ENCODE measurements at regions not wholly inside any gene's neighbourhood (a gene's known extent, or its start where the extent isn't known, plus 50 kb on each side); places are given as distances from the start of the nearest gene placed in this dataset.

DNA sequence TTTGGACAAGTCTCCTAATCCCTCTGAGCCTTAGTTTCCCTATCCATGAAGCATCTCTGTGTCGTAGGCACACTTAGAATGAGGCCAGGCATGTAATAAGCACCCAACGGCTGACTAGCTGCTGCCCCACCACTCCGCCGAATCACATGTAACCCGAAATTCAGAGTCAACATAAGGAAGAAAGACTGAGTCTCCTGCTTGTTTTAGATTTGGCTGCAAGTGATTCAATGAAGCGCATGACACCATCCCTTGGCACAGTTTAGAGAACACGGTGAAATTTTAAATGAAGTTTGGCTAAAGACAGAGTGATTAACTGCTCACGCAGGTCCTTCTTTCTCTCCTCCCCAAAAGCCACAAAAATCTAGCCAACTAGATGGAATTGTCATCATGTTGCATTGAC is 279.2 kb downstream of the TLE3 start:
- H3K9me2 ChIP-seq (replicated peaks; ENCODE audit: low read depth, low read length), result no peaks in the 10 kb centered on the region
- H3K79me2 ChIP-seq (ENCODE audit: insufficient read depth, low read length), result no peaks in the 10 kb centered on the region
- H3F3A ChIP-seq (ENCODE audit: low read depth), result no peaks in the 10 kb centered on the region
- no peak overlapping the region for H3K9ac ChIP-seq (ENCODE audit: low read depth, low read length, poor library complexity, severe bottlenecking)
- no peaks in the 10 kb centered on the region for H3K4me1 ChIP-seq (ENCODE audit: insufficient read depth, low read length, poor library complexity, severe bottlenecking)
- TF ChIP-seq EZH2phosphoT487 (IDR thresholded peaks at IDR 0.05; ENCODE audit: borderline replicate concordance), result no peak
- H3K27me3 ChIP-seq (ENCODE audit: insufficient read depth, low read length, poor library complexity, severe bottlenecking), result no peaks in the 10 kb centered on the region
- H3K4me2 ChIP-seq (ENCODE audit: low read depth, low read length, poor library complexity, severe bottlenecking), result no peak overlapping the region
- H3K4me3 ChIP-seq (ENCODE audit: low read length, poor library complexity, severe bottlenecking), result no peak overlapping the region
- no peaks in the 10 kb centered on the region for H4K20me1 ChIP-seq (ENCODE audit: insufficient read depth, low read length, poor library complexity, severe bottlenecking)
- H2AFZ ChIP-seq (ENCODE audit: low read length), result no peak overlapping the region
- H3K9me3 ChIP-seq (ENCODE audit: insufficient read depth, low read depth, low read length), result no peaks in the 10 kb centered on the region
- no peaks in the 10 kb centered on the region for H3K36me3 ChIP-seq (ENCODE audit: insufficient read depth, low read length)

DNA sequence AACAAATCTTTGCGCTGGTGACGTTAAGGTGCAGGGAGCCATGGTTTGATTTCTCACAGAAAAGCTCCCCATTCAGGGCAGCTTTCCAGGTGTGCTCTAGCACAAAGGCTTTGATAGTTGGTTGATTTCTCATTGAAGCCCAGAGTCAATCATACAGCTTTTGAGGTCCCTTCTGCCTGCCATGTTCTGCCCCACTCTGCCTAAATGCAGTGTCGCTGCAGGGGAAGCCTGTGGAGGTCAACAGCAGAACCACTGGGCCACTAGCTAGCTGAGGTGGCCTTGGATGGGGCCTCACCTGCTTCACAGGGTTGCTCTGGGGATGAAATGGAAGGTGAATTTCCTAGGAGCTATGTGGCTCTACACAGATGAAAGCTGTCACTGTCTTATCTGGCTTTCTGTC is 278.3 kb downstream of the TLE3 start:
- H3K9ac ChIP-seq (ENCODE audit: low read depth, low read length, poor library complexity, severe bottlenecking), result no peak overlapping the region
- no peaks in the 10 kb centered on the region for H3K9me3 ChIP-seq (ENCODE audit: insufficient read depth, low read depth, low read length)
- H2AFZ ChIP-seq (ENCODE audit: low read length), result no peak overlapping the region
- no peaks in the 10 kb centered on the region for H4K20me1 ChIP-seq (ENCODE audit: insufficient read depth, low read length, poor library complexity, severe bottlenecking)
- H3F3A ChIP-seq (ENCODE audit: low read depth), result no peaks in the 10 kb centered on the region
- H3K4me1 ChIP-seq (ENCODE audit: insufficient read depth, low read length, poor library complexity, severe bottlenecking), result no peaks in the 10 kb centered on the region
- no peak overlapping the region for H3K4me3 ChIP-seq (ENCODE audit: low read length, poor library complexity, severe bottlenecking)
- H3K36me3 ChIP-seq (ENCODE audit: insufficient read depth, low read length), result no peaks in the 10 kb centered on the region
- no peaks in the 10 kb centered on the region for H3K27me3 ChIP-seq (ENCODE audit: insufficient read depth, low read length, poor library complexity, severe bottlenecking)
- H3K4me2 ChIP-seq (ENCODE audit: low read depth, low read length, poor library complexity, severe bottlenecking), result no peak overlapping the region
- TF ChIP-seq, protein P1, sequence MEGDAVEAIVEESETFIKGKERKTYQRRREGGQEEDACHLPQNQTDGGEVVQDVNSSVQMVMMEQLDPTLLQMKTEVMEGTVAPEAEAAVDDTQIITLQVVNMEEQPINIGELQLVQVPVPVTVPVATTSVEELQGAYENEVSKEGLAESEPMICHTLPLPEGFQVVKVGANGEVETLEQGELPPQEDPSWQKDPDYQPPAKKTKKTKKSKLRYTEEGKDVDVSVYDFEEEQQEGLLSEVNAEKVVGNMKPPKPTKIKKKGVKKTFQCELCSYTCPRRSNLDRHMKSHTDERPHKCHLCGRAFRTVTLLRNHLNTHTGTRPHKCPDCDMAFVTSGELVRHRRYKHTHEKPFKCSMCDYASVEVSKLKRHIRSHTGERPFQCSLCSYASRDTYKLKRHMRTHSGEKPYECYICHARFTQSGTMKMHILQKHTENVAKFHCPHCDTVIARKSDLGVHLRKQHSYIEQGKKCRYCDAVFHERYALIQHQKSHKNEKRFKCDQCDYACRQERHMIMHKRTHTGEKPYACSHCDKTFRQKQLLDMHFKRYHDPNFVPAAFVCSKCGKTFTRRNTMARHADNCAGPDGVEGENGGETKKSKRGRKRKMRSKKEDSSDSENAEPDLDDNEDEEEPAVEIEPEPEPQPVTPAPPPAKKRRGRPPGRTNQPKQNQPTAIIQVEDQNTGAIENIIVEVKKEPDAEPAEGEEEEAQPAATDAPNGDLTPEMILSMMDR (conservative IDR thresholded peaks at IDR 0.05; ENCODE audit: low read length), result no peak
- TF ChIP-seq EZH2phosphoT487 (IDR thresholded peaks at IDR 0.05; ENCODE audit: borderline replicate concordance), result no peak
- H3K9me2 ChIP-seq (replicated peaks; ENCODE audit: low read depth, low read length), result no peaks in the 10 kb centered on the region
- no peaks in the 10 kb centered on the region for H3K79me2 ChIP-seq (ENCODE audit: insufficient read depth, low read length)

DNA sequence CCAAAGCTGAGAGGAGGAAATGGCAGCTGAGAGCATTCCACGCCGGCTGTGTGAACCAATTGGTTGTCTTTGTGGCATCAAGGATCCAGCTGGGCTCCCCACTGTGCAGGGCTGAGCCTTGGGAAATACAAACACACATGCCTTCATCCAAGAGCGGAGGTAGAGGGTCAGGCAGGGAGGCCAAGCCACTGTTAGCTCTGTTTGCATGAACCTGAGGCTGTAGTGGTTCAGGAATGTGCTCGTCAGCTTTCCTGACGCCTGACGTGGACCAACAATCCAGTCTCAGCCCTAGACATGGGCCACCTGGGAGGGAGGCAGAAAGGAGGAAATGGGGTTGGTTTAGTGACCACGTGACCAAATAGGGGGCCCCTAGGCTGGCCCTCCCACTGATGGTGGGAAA is 276.9 kb downstream of the TLE3 start:
- H3K4me1 ChIP-seq (ENCODE audit: insufficient read depth, low read length, poor library complexity, severe bottlenecking), result no peaks in the 10 kb centered on the region
- no peak for TF ChIP-seq EZH2phosphoT487 (IDR thresholded peaks at IDR 0.05; ENCODE audit: borderline replicate concordance)
- TF ChIP-seq, protein P1 (conservative IDR thresholded peaks at IDR 0.05; ENCODE audit: low read length), result no peak
- H3F3A ChIP-seq (ENCODE audit: low read depth), result no peaks in the 10 kb centered on the region
- no peaks in the 10 kb centered on the region for H3K79me2 ChIP-seq (ENCODE audit: insufficient read depth, low read length)
- H3K9me2 ChIP-seq (replicated peaks; ENCODE audit: low read depth, low read length), result no peaks in the 10 kb centered on the region
- no peak overlapping the region for H3K9ac ChIP-seq (ENCODE audit: low read depth, low read length, poor library complexity, severe bottlenecking)
- no peaks in the 10 kb centered on the region for H3K27me3 ChIP-seq (ENCODE audit: insufficient read depth, low read length, poor library complexity, severe bottlenecking)
- H3K9me3 ChIP-seq (ENCODE audit: insufficient read depth, low read depth, low read length), result no peaks in the 10 kb centered on the region
- no peak overlapping the region for H3K4me3 ChIP-seq (ENCODE audit: low read length, poor library complexity, severe bottlenecking)
- no peaks in the 10 kb centered on the region for H3K36me3 ChIP-seq (ENCODE audit: insufficient read depth, low read length)
- H3K4me2 ChIP-seq (ENCODE audit: low read depth, low read length, poor library complexity, severe bottlenecking), result no peak overlapping the region
- no peak overlapping the region for H2AFZ ChIP-seq (ENCODE audit: low read length)
- no peaks in the 10 kb centered on the region for H4K20me1 ChIP-seq (ENCODE audit: insufficient read depth, low read length, poor library complexity, severe bottlenecking)

DNA sequence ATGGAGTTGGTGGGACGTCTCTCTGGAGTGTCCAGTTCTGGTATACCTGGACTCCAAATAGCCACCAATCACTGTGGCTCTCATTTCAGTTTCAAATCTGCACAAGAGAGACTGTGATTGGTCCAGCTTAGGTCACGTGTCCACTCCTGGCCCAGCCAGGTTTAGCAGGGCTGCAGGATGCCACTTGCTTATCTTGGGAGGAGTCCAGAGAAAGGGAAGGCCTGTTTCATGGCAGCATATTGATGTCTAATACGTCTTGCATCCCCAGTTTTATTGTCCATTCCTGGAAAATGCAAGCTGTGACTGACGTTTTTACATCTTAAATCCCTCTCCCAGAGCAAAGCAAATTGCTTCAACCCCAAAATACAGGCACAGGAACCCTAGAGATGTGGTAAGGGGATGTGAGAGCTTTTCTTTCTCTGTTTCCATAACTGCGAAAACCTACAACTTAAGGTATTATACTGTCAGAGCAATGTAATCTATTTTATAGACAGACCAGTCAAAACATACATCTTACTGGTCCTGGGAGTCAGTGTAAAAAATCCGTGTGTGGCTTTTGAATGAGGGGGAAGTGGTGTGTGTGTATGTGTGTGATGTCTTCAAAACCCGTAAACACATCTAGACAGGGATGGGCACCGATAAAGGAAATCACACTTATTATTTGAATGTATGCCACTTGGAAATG is 274.4 kb downstream of the TLE3 start:
- Histone ChIP-seq H3K36me3 (ENCODE audit: insufficient read depth, low read length) (no peaks in the 10 kb centered on the region), H3K4me3 (ENCODE audit: low read length, poor library complexity, severe bottlenecking) (no peak overlapping the region), H3K4me1 (ENCODE audit: insufficient read depth, low read length, poor library complexity, severe bottlenecking) (no peaks in the 10 kb centered on the region), H3K9me2 (replicated peaks; ENCODE audit: low read depth, low read length) (no peaks in the 10 kb centered on the region), H3K9ac (ENCODE audit: low read depth, low read length, poor library complexity, severe bottlenecking) (no peak overlapping the region), H3F3A (ENCODE audit: low read depth) (no peaks in the 10 kb centered on the region), H2AFZ (ENCODE audit: low read length) (no peak overlapping the region), H3K9me3 (ENCODE audit: insufficient read depth, low read depth, low read length) (no peaks in the 10 kb centered on the region), H4K20me1 (ENCODE audit: insufficient read depth, low read length, poor library complexity, severe bottlenecking) (no peaks in the 10 kb centered on the region), H3K27me3 (ENCODE audit: insufficient read depth, low read length, poor library complexity, severe bottlenecking) (peaks cover 3% of the 10 kb centered on the region), H3K4me2 (ENCODE audit: low read depth, low read length, poor library complexity, severe bottlenecking) (no peak overlapping the region), H3K79me2 (ENCODE audit: insufficient read depth, low read length) (no peaks in the 10 kb centered on the region)
- TF ChIP-seq, protein P1 (conservative IDR thresholded peaks at IDR 0.05; ENCODE audit: low read length), result no peak

Measured in Loucy (cell line).